NCI-H1092 treated with DMSO at 0.1 percent for 48 hours (cell line): ENCODE measurements at regions not wholly inside any gene's neighbourhood (a gene's known extent, or its start where the extent isn't known, plus 50 kb on each side); places are given as distances from the start of the nearest gene placed in this dataset.

ENCODE experiments used
- DNase-seq: peaks from one replicate; lab custom pipeline; 2025; lab: John Stamatoyannopoulos, UW

- no peak for DNase-seq
Observed at GRCh38 chr3:124243177-124243859, 251.4 kb upstream of the ROPN1 start.

GRCh38 chr3:124246376-124246775, 254.5 kb upstream of the ROPN1 start:
- DNase-seq: no peak

GRCh38 chr3:124246949-124247348, 255.0 kb upstream of the ROPN1 start:
- peak; percentile 57 for DNase-seq

GRCh38 chr3:124248471-124249028, 256.6 kb upstream of the ROPN1 start:
- no peak for DNase-seq

GRCh38 chr3:124249038-124249437, 257.1 kb upstream of the ROPN1 start:
- no peak for DNase-seq

GRCh38 chr3:124250053-124250452, 258.1 kb upstream of the ROPN1 start:
- DNase-seq: no peak

- DNase-seq: no peak
Observed at GRCh38 chr3:124256156-124256555, 264.2 kb upstream of the ROPN1 start.

GRCh38 chr3:124256599-124256998, 264.7 kb upstream of the ROPN1 start:
- no peak for DNase-seq

- no peak for DNase-seq
Observed at GRCh38 chr3:124257336-124257864, 265.5 kb upstream of the ROPN1 start.

GRCh38 chr3:124258057-124258500, 266.2 kb upstream of the ROPN1 start:
- DNase-seq: no peak

- no peak for DNase-seq
Observed at GRCh38 chr3:124260206-124260915, 268.4 kb upstream of the ROPN1 start.

- no peak for DNase-seq
Observed at GRCh38 chr3:124261306-124261705, 269.4 kb upstream of the ROPN1 start.

- no peak for DNase-seq
Observed at GRCh38 chr3:124263168-124263567, 271.2 kb upstream of the ROPN1 start.

GRCh38 chr3:124264346-124264745, 272.4 kb upstream of the ROPN1 start:
- DNase-seq: no peak

GRCh38 chr3:124266487-124266886, 274.6 kb upstream of the ROPN1 start:
- peak; percentile 88 for DNase-seq

GRCh38 chr3:124267406-124267805, 275.5 kb upstream of the ROPN1 start:
- no peak for DNase-seq

- no peak for DNase-seq
Observed at GRCh38 chr3:124268355-124268754, 276.4 kb upstream of the ROPN1 start.

- no peak for DNase-seq
Observed at GRCh38 chr3:124269619-124270018, 277.7 kb upstream of the ROPN1 start.

- no peak for DNase-seq
Observed at GRCh38 chr3:124272605-124273151, 280.8 kb upstream of the ROPN1 start.

GRCh38 chr3:124273651-124274050, 281.7 kb upstream of the ROPN1 start:
- no peak for DNase-seq

GRCh38 chr3:124274051-124274450, 282.1 kb upstream of the ROPN1 start:
- DNase-seq: no peak

- DNase-seq: no peak
Observed at GRCh38 chr3:124275412-124275811, 283.5 kb upstream of the ROPN1 start.

GRCh38 chr3:124276133-124276532, 284.2 kb upstream of the ROPN1 start:
- no peak for DNase-seq
